ENCODE measurements at regions not wholly inside any gene's neighbourhood (a gene's known extent, or its start where the extent isn't known, plus 50 kb on each side); places are given as distances from the start of the nearest gene placed in this dataset.

DNA sequence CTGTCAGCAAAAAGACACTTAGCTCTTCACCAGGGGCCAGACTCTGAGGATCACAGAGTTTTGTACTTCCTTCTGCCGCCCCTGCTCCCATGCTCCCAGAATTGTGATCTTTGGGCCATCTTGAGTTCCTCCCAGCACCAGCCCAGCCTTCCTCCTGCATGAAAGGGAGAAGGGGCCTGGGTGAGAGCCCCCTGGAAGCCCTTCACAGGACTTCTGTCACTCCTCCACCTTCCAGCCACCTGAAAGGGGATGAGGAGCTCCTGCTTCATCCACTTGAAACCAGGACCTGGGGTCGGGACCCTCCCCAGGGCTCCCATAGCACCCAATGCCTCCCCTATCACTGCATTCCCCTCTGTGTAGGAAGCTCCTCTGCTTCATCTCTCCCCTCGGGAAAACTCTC is 174.2 kb downstream of the BUD13 start:
- no peak for DNase-seq

DNA sequence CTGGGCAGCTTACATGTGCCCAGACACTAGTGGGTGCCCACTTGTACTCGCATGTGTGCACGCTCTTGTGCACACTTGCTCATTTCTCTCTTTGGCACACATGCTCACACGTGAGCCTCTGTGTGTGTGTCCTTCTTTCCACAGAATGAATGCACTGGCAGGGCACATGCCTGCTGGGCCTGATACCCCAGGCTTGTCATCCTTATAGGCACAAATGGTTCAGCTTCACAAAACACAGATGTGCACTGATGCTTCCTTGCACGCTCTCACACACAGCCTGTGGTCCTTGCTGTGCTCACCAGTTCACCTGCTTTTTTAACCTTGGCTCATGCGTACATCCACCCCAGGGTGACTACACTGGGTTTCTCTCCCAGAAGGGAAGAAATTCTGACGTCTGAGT is 174.8 kb downstream of the BUD13 start:
- DNase-seq, result no peak

- no peak for DNase-seq
These were observed 176.2 kb downstream of the BUD13 start for GRCh38 chr11:116596346-116597260.

GRCh38 chr11:116595305-116595880 is 177.4 kb downstream of the BUD13 start:
- DNase-seq, result no peak

DNA sequence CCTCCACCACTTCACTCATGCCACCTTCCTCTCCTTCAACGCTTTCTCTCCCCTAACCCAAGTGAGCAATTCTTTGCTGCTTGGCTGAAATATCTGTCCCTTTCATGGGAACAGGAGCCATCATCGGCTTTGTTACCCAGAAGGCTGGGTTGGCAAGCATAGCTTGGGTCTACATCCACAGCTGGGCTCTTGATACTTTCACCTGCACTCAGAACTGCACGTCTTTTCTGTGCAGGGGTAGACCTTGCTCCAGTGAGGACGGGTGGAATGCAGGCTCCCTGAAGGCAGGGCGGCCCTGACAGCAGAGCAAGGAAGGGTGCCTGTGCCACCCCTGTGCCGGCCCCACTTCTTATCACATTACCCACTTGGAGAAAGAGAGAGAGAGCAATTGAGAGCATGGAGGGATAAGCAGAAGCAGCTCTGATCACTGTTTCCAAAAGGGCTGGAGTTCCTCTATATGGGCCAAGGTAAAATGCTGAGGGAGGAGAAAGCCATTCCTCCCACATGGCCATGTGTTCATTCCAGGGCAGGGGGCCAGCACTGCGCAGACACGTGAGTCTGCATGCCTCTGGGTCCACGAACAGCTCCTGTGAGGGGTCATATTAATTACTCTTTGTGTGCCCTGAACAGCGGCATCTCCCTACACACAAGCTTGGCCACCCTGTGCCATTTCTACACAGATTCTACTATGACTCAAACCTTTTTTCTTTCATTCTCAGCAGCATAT is 181.8 kb downstream of the BUD13 start:
- DNase-seq, result no peak

- DNase-seq, result no peak
These were observed 183.4 kb downstream of the BUD13 start for GRCh38 chr11:116589402-116589801.

DNA sequence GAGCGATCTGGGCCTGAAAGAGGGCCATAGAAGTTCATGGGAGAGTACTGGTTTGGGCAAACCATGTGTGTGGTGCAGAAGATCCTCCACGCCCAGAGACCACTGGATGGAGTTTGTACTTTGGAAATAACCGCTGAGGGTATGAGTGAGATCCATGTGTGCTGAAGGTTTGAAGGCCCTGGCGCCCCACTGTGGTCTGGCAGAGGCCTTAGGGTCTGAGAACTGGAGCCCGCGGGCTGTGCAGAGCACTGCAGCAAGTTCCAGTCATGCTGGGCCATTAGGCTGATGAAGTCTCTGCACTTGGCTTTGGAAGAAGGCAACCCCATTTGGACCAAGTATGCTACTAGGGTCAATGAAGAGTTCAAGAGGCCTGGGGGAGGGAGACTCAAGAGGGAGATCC is 186.4 kb downstream of the BUD13 start:
- DNase-seq, result no peak

GRCh38 chr11:116582571-116582970 is 190.2 kb downstream of the BUD13 start:
- no peak for DNase-seq

GRCh38 chr11:116581349-116581748 is 191.4 kb downstream of the BUD13 start:
- DNase-seq, result no peak

- DNase-seq, result peak; percentile 35
These were observed 192.0 kb downstream of the BUD13 start for GRCh38 chr11:116580799-116581198.

DNA sequence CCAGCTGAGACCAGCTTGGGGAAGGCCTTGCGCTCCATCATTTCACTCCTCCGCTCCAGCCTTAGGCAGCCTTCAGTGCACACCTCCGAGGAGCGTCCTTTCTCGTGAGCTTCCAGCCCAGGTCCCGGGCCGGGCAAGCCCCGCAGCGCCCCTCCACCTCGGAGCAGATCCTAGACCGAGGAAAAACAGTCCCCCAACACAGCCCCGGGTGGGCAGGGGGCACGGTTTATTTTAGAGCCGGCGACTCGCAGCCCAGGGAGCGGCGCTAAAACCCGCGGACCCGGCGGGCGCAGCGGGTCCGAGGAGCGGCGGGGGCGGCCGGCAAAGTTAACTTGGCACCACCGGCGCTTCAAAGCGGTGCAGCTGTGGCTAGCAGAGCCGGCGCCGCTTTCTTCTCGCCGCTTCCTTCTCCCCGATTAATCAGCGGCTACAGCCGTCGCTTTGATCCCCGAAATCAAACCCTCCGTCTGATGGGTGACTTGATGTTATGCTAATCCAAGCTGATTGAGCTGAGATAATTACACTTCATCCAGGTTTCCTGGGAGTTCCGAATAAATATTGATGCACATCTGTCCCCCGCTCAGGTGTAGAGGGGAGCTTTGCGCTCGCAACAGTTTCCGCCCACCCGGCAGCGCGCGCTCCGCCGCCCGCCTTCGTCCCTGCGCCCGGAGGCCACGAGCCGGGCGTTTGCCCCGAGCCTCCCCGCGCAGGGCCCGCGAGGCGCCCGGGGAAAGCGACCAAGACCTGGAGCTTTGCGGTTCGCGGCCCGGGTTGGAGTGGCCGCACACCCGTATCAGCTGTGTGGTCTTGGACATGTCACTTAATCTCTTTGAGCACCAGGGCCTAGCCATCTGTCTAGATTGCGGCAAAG is 192.7 kb downstream of the BUD13 start:
- DNase-seq, result peak; percentile 66

DNA sequence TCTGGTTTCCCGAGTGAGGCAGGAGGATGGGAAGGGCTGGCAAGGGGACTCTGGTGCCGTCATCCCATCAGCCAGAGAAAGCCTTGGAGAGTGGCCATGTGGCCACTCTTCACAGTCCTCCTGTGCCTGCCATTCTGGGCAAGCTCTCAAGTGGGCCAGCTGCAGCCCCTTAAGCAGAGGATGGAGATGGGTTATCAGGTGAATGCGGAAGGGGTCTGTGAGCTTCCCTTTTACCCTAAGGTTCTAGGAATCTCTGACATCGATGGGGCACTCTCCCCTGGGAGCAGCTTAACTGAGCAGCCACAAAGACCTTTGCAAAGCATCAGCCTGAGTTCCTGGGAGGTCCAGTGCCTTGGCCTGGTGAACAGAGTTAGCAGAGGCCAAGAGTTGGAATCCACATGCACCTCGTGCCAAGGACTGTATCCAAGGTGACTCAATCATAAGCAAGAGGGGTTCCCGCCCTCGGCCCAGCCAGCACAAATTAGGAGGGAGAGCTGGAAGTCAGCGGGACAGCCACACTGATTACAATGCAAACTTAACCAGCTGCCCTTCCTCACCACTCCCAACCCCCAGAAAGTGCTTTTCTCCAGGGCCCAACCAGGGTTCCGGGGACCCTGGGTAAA is 193.6 kb downstream of the BUD13 start:
- DNase-seq, result no peak

DNA sequence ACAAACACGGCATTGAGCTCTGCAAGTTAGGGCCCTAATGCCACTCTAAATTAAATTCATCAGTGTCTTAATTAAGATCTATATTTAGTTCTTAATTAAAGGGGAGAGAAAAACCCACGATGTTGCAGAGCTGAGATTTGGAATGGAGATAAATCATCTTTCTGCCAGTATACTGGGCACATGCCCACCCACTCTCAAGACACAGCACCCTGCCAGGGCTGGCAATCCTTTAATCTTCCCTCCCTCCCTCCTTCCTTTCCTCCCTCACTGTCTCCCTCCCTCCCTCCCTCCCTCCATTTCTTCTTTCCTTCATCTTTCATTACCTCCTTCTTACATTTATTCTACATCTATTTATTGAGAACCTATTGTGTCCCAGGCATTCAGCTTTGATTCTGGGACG is 194.8 kb downstream of the BUD13 start:
- no peak for DNase-seq

GRCh38 chr11:116577273-116577672 is 195.5 kb downstream of the BUD13 start:
- no peak for DNase-seq

DNA sequence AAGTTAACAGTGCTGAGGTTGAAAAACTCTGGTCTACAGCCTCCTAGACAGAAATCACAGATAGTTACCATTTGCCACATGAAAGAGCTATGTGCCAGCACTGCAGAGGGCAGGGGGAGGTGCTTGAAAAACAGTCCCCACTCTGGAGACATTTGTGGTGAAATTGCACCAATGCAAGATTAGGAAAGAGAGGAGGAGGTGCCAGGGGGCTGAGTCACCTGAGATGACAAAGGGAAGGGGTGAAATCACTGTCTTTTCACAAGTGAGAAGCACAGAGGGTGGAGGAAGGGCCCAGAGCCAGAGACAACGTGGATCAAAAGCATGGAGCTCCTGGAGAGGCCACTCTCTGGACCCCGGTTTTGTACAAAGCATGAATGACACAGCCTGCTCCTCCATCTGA is 196.3 kb downstream of the BUD13 start:
- DNase-seq, result no peak

DNA sequence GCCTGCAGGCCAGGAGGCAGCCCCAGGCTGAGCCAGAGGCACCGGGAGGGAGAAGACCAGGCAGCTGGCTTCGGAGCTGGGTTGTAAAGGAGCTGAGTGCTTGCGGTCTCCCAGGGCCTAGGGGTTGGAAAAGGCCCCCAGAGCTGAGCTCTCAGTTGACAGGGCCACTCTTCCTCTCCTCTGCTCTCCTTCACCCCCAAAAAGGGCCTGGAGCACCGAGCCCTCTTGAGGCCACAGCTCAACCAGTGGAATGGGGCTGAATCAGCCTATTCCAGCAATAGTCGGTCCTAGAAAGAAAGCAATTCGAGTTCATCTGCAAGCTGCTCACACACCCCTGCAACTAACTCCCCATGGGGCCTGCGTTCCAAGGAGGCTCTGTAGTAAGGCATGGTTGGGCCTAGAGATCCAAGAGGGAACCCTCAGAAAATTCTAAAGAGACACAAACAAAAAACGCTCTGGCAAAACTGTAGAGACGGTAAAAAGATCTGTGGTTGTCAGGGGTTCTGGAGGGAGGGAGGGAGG is 205.0 kb downstream of the BUD13 start:
- DNase-seq, result no peak

- DNase-seq, result no peak
These were observed 209.1 kb downstream of the BUD13 start for GRCh38 chr11:116563712-116564047.

DNA sequence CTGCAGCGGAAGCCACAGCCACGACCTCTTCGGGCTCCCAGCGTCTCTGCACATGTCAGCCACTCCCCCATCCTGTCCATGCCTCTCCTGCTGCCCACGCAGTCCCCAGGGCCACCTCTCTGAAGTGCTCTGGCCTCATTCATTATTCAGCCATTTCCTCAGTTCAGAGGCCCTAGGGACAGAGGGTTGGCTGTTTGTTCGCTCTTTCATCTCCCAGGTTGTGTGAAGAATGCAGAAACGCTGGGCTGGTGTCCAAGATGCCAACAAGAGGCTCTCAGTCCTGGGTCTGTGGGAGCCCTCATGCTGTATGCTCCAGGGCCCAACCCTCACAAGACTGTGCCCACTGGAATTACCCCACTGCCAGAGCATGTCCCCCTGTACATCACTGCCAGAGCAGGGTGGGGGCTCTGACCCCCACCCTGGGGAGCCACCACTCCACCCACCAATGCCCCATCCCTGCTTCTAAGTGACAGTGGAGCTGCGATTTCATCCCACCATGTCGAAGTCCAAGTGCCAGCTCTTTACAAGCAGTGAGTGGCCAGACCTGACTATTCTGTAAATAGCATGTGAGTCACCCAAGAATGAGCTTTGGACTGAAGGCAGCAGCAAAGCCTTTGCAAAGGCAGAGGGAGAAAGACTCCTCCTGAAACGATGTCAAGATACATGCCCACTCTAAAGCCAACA is 209.6 kb downstream of the BUD13 start:
- DNase-seq, result no peak

DNA sequence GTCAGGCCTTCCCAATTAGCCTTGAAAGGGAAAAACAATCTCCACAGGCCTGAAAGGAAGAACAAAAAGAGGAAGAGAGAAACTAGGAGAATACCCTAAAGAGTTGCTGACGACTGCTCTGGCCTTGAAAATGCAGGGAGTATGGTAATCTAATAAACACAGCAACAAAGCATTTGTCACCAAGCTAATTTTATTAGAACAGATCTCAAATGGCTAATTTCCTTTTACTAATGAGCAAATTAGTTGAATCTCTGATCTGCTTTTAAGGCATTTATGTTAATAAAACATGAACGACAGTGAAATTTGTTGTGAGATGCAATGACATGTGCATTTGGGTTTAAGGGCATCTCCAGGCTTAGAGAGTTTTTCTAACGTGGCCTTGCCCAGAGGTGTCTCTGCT is 212.2 kb downstream of the BUD13 start:
- no peak for DNase-seq

DNA sequence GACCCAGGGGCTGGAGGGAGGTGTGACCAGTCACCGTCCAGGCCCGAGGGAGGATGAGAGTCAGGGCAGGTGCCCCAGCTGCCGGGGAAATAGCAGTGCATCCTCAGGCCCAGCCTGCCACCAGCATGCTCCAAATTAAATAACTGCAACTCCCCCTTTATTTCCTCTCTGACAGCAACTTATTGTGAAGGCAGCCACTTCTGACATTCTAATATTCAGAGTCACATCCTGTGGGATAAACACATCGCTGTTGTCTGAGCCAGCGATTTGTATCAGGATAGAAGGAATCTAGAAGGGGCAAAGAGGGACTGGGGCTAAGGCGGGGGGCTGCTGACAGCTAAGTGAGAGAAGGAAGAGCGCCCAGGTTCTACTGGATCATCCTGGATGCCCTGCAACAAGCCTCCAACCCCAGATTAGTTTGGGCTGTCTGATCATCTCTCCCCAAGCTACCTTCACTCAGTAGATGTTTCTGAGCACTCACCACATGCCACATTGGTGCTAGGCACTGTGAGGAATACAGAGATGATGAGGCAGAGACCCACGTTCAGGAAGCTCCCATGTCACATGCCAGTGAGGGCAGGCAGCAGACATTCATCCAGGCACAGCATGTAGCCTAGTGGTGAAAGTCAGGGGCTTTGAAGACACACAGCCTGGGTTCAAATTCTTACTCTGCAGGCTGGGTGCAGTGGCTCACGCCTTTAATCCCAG is 214.1 kb downstream of the BUD13 start:
- no peak for DNase-seq

DNA sequence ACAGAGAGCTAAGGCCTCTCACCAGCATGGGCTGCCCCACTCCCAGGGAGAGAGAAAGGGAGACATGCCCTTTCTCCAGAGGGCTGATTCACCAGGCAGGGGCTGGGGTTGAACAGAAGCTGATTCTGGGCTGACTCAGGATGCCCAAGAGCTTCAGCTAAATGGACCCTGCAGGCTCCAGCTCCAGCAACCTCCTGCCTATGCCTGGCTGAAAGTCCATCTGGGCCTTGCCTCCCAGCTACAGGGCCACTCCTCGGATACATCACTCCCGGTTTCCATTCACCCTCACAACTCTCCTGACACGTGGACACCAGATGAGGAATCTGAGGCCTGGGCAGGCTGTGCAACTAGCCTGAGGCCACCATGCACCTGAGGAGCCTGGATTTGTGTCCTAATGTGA is 215.5 kb downstream of the BUD13 start:
- no peak for DNase-seq
